ACC112 (cell line): ENCODE measurements at regions not wholly inside any gene's neighbourhood (a gene's known extent, or its start where the extent isn't known, plus 50 kb on each side); places are given as distances from the start of the nearest gene placed in this dataset.
"Not testable (repeated sequence)": the region's sequence is repeated elsewhere in the genome, so short reads cannot be mapped to it uniquely, and the experiment has no call there.

ENCODE experiments used
- H2AFZ ChIP-seq: fragments of 200-600 bp; sonication (generic); one replicate; pipeline ENCODE4 v1.6.0; 2017; ENCODE audit warnings: antibody characterized with exemption, low read length; ENCODE audit not compliant: unreplicated experiment
- H3K27ac ChIP-seq: fragments of 200-600 bp; sonication (generic); 2 replicates; pipeline ENCODE4 v1.5.1; 2014; ENCODE audit warnings: low read depth, mild to moderate bottlenecking, antibody characterized with exemption, low read length, moderate library complexity
- H3K27me3 ChIP-seq: fragments of 200-600 bp; sonication (generic); 2 replicates; pipeline ENCODE4 v1.6.1; 2014; ENCODE audit warnings: mild to moderate bottlenecking, antibody characterized with exemption, low read length, moderate library complexity, mixed read lengths; ENCODE audit not compliant: insufficient read depth
- H3K36me3 ChIP-seq: fragments of 200-600 bp; sonication (generic); 2 replicates; pipeline ENCODE4 v1.6.1; 2016; ENCODE audit warnings: mild to moderate bottlenecking, antibody characterized with exemption, low read length, moderate library complexity, mixed read lengths; ENCODE audit not compliant: insufficient read depth
- H3K4me1 ChIP-seq: fragments of 200-600 bp; sonication (generic); one replicate; pipeline ENCODE4 v1.6.1; 2016; ENCODE audit warnings: low read length, mixed read lengths; ENCODE audit not compliant: insufficient read depth, unreplicated experiment, control insufficient read depth
- H3K4me3 ChIP-seq: fragments of 200-600 bp; sonication (generic); 2 replicates; pipeline ENCODE4 v1.5.1; 2014; ENCODE audit warnings: mild to moderate bottlenecking, low read depth, low read length
- H3K79me2 ChIP-seq: fragments of 200-600 bp; sonication (generic); one replicate; pipeline ENCODE4 v1.6.0; 2016; ENCODE audit warnings: low read length; ENCODE audit not compliant: control insufficient read depth, unreplicated experiment, insufficient read depth

GRCh38 chr6:126202707-126203106 lies 137.2 kb upstream of the CENPW start:
- no peak overlapping the region for H3K27ac ChIP-seq

DNA sequence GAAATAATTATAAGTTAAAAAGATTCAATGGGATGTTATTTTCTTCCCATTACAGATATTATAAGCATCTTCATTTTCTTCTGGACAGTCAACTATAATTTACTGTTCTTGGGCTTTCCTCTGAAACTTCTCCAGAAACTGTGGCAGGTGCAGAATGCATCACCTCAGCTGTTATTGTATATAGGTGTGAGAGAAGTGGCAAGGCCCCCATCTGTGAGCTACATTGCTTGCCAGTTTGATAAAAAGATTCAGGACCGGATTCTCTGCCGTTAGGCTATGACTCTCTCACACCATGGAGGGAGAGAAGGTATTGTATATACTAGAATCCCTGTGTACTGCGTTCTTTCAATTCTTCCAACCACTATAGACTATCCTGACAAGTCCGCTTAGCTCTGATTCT lies 135.8 kb upstream of the CENPW start:
- Histone ChIP-seq H3K4me3 (no peak overlapping the region), H2AFZ (no peak overlapping the region), H3K27me3 (no peaks in the 10 kb centered on the region), H3K27ac (no peak overlapping the region), H3K79me2 (no peaks in the 10 kb centered on the region), H3K36me3 (no peaks in the 10 kb centered on the region), H3K4me1 (no peaks in the 10 kb centered on the region)

More at GRCh38 chr6:126202707-126203106, 137.2 kb upstream of the CENPW start:
- Histone ChIP-seq H3K4me1 (no peaks in the 10 kb centered on the region), H3K27me3 (no peaks in the 10 kb centered on the region), H3K36me3 (no peaks in the 10 kb centered on the region), H2AFZ (no peak overlapping the region), H3K4me3 (no peak overlapping the region), H3K79me2 (no peaks in the 10 kb centered on the region)

DNA sequence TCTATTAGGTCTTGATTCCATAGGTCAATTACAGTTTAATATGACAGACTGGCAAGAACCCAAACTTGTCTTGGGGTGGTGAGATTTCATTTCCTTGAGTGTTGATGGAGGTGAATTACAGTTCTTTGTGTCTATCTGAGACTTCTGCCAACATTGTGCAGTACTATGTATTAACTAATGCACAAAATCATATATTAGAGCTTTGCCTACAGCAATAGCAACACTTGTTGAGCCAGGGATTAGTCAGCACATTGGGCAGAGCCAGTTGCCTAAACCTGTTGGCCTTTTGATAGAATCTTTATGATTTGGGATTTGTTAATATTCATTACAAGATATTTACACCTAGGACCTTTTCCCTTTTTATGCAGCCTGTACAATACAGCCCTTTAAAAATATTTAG lies 135.3 kb upstream of the CENPW start:
- Histone ChIP-seq H2AFZ (no peak overlapping the region), H3K4me1 (no peaks in the 10 kb centered on the region), H3K36me3 (no peaks in the 10 kb centered on the region), H3K4me3 (no peak overlapping the region), H3K27ac (no peak overlapping the region), H3K79me2 (no peaks in the 10 kb centered on the region), H3K27me3 (no peaks in the 10 kb centered on the region)

GRCh38 chr6:126206504-126207246 lies 133.2 kb upstream of the CENPW start:
- Histone ChIP-seq H3K79me2 (no peaks in the 10 kb centered on the region), H3K27ac (no peak overlapping the region), H3K27me3 (no peaks in the 10 kb centered on the region), H3K4me3 (no peak overlapping the region), H3K4me1 (peaks cover 13% of the 10 kb centered on the region), H2AFZ (no peak overlapping the region), H3K36me3 (no peaks in the 10 kb centered on the region)

GRCh38 chr6:126210398-126211075 lies 129.4 kb upstream of the CENPW start:
- no peak overlapping the region for H2AFZ ChIP-seq
- H3K36me3 ChIP-seq, result no peaks in the 10 kb centered on the region
- no peaks in the 10 kb centered on the region for H3K79me2 ChIP-seq
- no peaks in the 10 kb centered on the region for H3K27me3 ChIP-seq
- no peak overlapping the region for H3K4me3 ChIP-seq
- peaks cover 13% of the 10 kb centered on the region for H3K4me1 ChIP-seq
- no peak overlapping the region for H3K27ac ChIP-seq

DNA sequence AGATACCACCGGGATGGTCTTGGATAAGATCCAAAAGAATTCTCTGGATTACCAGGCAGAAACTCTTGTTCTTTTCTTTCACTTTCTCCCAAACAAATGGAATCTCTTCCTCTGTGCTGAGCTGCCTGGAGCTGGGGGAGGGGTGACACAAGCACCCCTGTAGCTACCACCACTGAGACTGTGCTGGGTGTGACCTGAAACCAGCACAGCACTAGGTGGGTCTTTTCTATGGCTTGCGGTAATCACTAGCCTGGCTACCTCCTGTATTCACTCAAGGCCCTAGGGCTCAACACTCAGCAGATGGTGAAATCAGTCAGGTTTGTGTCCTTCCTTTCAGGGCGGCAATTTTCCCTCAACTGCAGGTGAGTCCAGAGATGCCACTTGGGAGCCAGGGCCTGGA lies 122.4 kb upstream of the CENPW start:
- Histone ChIP-seq H3K27me3 (no peaks in the 10 kb centered on the region), H2AFZ (no peak overlapping the region), H3K79me2 (no peaks in the 10 kb centered on the region), H3K4me3 (no peak overlapping the region), H3K4me1 (no peaks in the 10 kb centered on the region), H3K36me3 (no peaks in the 10 kb centered on the region), H3K27ac (no peak overlapping the region)

DNA sequence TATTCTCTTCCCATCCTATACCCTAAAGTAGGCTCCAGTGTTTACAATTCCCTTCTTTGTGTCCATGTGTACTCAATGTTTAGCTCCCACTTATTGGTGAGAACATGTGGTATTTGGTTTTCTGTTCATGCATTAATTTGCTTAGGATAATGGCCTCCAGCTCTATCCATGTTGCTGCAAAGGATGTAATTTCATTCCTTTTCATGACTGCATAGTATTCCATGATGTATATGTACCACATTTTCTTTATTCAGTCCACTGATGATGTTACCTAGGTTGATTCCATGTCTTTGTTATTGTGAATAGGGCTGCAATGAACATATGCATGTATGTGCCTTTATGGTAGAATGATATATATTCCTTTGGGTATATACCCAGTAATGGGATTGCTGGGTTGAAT lies 119.0 kb upstream of the CENPW start:
- H3K27ac ChIP-seq, H3K4me3 ChIP-seq, H3K79me2 ChIP-seq, H3K36me3 ChIP-seq, H3K4me1 ChIP-seq, H3K27me3 ChIP-seq, H2AFZ ChIP-seq: not testable (repeated sequence)

DNA sequence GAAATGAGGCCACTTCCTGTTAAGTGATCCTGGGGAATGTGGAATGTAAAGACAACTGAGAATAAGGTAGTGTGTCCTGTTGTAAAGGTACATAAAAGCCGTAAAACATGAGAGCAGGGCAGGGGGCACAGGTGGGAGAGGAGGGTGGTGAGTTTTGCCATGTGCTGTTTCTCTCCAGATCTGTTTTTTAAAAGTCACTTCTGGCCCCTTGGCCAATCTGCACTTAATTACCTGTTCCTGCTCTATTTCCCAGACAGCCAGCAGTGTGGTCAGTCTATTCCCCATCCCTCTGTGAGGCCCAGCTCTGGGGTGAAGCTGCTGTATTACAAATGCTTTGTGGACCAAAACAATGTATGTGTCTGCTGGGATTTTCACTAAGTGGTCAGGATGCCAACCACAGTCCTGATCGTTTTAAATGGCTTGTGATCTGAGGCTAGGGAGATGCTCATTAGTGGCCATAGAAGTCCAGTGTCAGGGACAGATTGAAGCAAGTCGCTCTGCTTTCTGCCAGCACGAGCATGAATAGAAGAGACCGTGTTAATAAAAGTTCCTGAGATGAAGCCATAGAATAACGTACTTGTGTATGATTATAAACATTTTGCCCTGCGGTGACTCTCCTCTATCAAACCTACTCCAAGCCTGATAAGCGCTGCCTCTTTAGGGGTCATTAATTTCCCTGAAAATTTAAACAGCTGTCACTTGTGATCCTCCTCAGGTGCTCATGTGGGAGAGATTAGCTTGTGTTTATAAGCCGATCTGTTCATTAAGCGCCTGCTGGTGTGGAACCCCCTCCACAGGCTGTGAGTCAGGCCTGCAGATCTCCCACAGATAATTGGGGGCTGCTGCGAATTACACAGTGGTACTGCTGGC lies 111.8 kb upstream of the CENPW start:
- H3K4me1 ChIP-seq, result no peaks in the 10 kb centered on the region
- no peak overlapping the region for H2AFZ ChIP-seq
- H3K27ac ChIP-seq, result no peak overlapping the region
- H3K27me3 ChIP-seq, result no peaks in the 10 kb centered on the region
- H3K4me3 ChIP-seq, result no peak overlapping the region
- no peaks in the 10 kb centered on the region for H3K36me3 ChIP-seq
- H3K79me2 ChIP-seq, result no peaks in the 10 kb centered on the region

- Histone ChIP-seq H3K4me3 (no peak overlapping the region), H3K79me2 (no peaks in the 10 kb centered on the region), H2AFZ (no peak overlapping the region), H3K27me3 (no peaks in the 10 kb centered on the region), H3K4me1 (no peaks in the 10 kb centered on the region), H3K27ac (no peak overlapping the region), H3K36me3 (no peaks in the 10 kb centered on the region)
These were observed 107.2 kb upstream of the CENPW start for GRCh38 chr6:126232671-126233070.

GRCh38 chr6:126233192-126233591 lies 106.7 kb upstream of the CENPW start:
- Histone ChIP-seq H3K27me3 (no peaks in the 10 kb centered on the region), H3K4me1 (no peaks in the 10 kb centered on the region), H3K4me3 (no peak overlapping the region), H2AFZ (no peak overlapping the region), H3K36me3 (no peaks in the 10 kb centered on the region), H3K27ac (no peak overlapping the region), H3K79me2 (no peaks in the 10 kb centered on the region)
